H9 (cell line): ENCODE measurements at regions not wholly inside any gene's neighbourhood (a gene's known extent, or its start where the extent isn't known, plus 50 kb on each side); places are given as distances from the start of the nearest gene placed in this dataset.

Experiments
- DNase-seq: peaks from one replicate; pipeline ENCODE4 v3.0.0-alpha.2; 2017
- H2AFZ ChIP-seq: one replicate; pipeline ENCODE4 v1.6.1; 2013; ENCODE audit warnings: mild to moderate bottlenecking, low read length, control low read depth, moderate library complexity
- H2AK5ac ChIP-seq: 2 replicates; pipeline ENCODE4 v1.6.1; 2013; ENCODE audit warnings: low read length, control low read depth, mixed read lengths; ENCODE audit not compliant: insufficient read length
- H2BK120ac ChIP-seq: one replicate; pipeline ENCODE4 v1.6.1; 2013; ENCODE audit warnings: low read depth, mild to moderate bottlenecking, low read length, control low read depth, inconsistent platforms; ENCODE audit not compliant: poor library complexity, severe bottlenecking
- H2BK12ac ChIP-seq: 2 replicates; pipeline ENCODE4 v1.6.1; 2013; ENCODE audit warnings: low read length, control low read depth, mixed read lengths, low read depth; ENCODE audit not compliant: insufficient read length
- H2BK15ac ChIP-seq: 2 replicates; pipeline ENCODE4 v1.6.1; 2013; ENCODE audit warnings: low read depth, low read length, control low read depth
- H2BK20ac ChIP-seq: one replicate; pipeline ENCODE4 v1.6.1; 2013; ENCODE audit warnings: low read depth, mild to moderate bottlenecking, low read length, control low read depth, inconsistent platforms; ENCODE audit not compliant: poor library complexity, severe bottlenecking
- H2BK5ac ChIP-seq: 2 replicates; pipeline ENCODE4 v1.6.1; 2013; ENCODE audit warnings: low read length, control low read depth, mixed read lengths; ENCODE audit not compliant: insufficient read length
- H3K14ac ChIP-seq: 2 replicates; pipeline ENCODE4 v1.6.1; 2013; ENCODE audit warnings: low read length, control low read depth; ENCODE audit not compliant: insufficient read depth
- H3K18ac ChIP-seq: 2 replicates; pipeline ENCODE4 v1.6.1; 2013; ENCODE audit warnings: low read depth, mild to moderate bottlenecking, mixed read lengths, low read length, control low read depth; ENCODE audit not compliant: insufficient read length
- H3K23ac ChIP-seq: 2 replicates; pipeline ENCODE4 v1.6.1; 2013; ENCODE audit warnings: low read length, control low read depth, mixed read lengths, low read depth; ENCODE audit not compliant: insufficient read length
- H3K23me2 ChIP-seq: 2 replicates; pipeline ENCODE4 v1.6.1; 2013; ENCODE audit warnings: low read depth, mild to moderate bottlenecking, mixed read lengths, low read length, control low read depth; ENCODE audit not compliant: insufficient read length, poor library complexity, severe bottlenecking
- H3K27ac ChIP-seq: 2 replicates; pipeline ENCODE4 v1.5.1; 2013; ENCODE audit warnings: low read length, control low read depth, mixed read lengths, low read depth; ENCODE audit not compliant: insufficient read length
- H3K27me3 ChIP-seq: 2 replicates; pipeline ENCODE4 v1.6.1; 2013; ENCODE audit warnings: low read length, control low read depth, inconsistent platforms; ENCODE audit not compliant: insufficient read depth
- H3K4ac ChIP-seq: 2 replicates; pipeline ENCODE4 v1.6.1; 2013; ENCODE audit warnings: low read depth, mild to moderate bottlenecking, control low read depth, inconsistent platforms, low read length, moderate library complexity
- H3K4me1 ChIP-seq: 2 replicates; pipeline ENCODE4 v1.6.1; 2013; ENCODE audit warnings: low read length, control low read depth, inconsistent platforms; ENCODE audit not compliant: insufficient read depth
- H3K4me2 ChIP-seq: 2 replicates; pipeline ENCODE4 v1.6.1; 2013; ENCODE audit warnings: low read length, control low read depth, mixed read lengths; ENCODE audit not compliant: insufficient read length, insufficient read depth
- H3K56ac ChIP-seq: 2 replicates; pipeline ENCODE4 v1.6.1; 2013; ENCODE audit warnings: low read depth, mild to moderate bottlenecking, mixed read lengths, low read length, control low read depth; ENCODE audit not compliant: insufficient read length
- H3K79me1 ChIP-seq: 2 replicates; pipeline ENCODE4 v1.6.1; 2013; ENCODE audit warnings: low read depth, mild to moderate bottlenecking, moderate library complexity, low read length, control low read depth, inconsistent platforms; ENCODE audit not compliant: insufficient read depth, poor library complexity, severe bottlenecking
- H3K79me2 ChIP-seq: 2 replicates; pipeline ENCODE4 v1.6.1; 2013; ENCODE audit warnings: low read length, control low read depth, inconsistent platforms; ENCODE audit not compliant: insufficient read depth
- H3K9ac ChIP-seq: 2 replicates; pipeline ENCODE4 v1.6.1; 2013; ENCODE audit warnings: low read length, control low read depth, mixed read lengths; ENCODE audit not compliant: insufficient read length; ENCODE audit errors: extremely low read depth
- H3K9me3 ChIP-seq: one replicate; pipeline ENCODE4 v1.6.1; 2013; ENCODE audit warnings: low read depth, low read length, inconsistent platforms; ENCODE audit not compliant: control insufficient read depth
- H3T11ph ChIP-seq: one replicate; pipeline ENCODE4 v1.6.1; 2013; ENCODE audit warnings: mild to moderate bottlenecking, low read length, control low read depth, inconsistent platforms
- H4K20me1 ChIP-seq: one replicate; pipeline ENCODE4 v1.6.1; 2013; ENCODE audit not compliant: control insufficient read depth, insufficient read length, insufficient read depth
- H4K5ac ChIP-seq: 2 replicates; pipeline ENCODE4 v1.6.1; 2013; ENCODE audit warnings: low read depth, mild to moderate bottlenecking, mixed read lengths, low read length, control low read depth; ENCODE audit not compliant: insufficient read length
- H4K8ac ChIP-seq: replicated peaks from 2 replicates; pipeline ENCODE4 v1.6.1; 2013; ENCODE audit warnings: low read length, control low read depth, mixed read lengths, low read depth; ENCODE audit not compliant: insufficient read length
- H4K91ac ChIP-seq: 2 replicates; pipeline ENCODE4 v1.6.1; 2013; ENCODE audit warnings: low read depth, mild to moderate bottlenecking, moderate library complexity, mixed read lengths, low read length, control low read depth; ENCODE audit not compliant: insufficient read length
- H3K27ac Mint-ChIP-seq, 3 experiments: 2 replicates in 2 of 3; 3 replicates in 1 of 3; pipeline ENCODE4 v1.8.0; 2020 to 2021; ENCODE audit warnings: mixed read lengths in 3 of 3, mild to moderate bottlenecking in 1 of 3, moderate library complexity in 1 of 3
- H3K27me3 Mint-ChIP-seq: 2 replicates; pipeline ENCODE4 v1.8.0; 2021; ENCODE audit warnings: low read depth, mild to moderate bottlenecking, moderate library complexity, mixed read lengths
- H3K36me3 Mint-ChIP-seq, 3 experiments: 2 replicates in 2 of 3; 3 replicates in 1 of 3; pipeline ENCODE4 v1.8.0; 2020 to 2021; ENCODE audit warnings: low read depth in 3 of 3, mixed read lengths in 3 of 3; ENCODE audit not compliant: insufficient read depth in 1 of 3
- H3K4me1 Mint-ChIP-seq, 2 experiments: 2 replicates each; pipeline ENCODE4 v1.8.0; 2020; ENCODE audit warnings: mixed read lengths in 2 of 2
- H3K4me3 Mint-ChIP-seq, 2 experiments: 2 replicates in 1 of 2; 3 replicates in 1 of 2; pipeline ENCODE4 v1.8.0; 2020 to 2021; ENCODE audit warnings: mild to moderate bottlenecking in 2 of 2, mixed read lengths in 2 of 2, moderate library complexity in 1 of 2
- H3K9me3 Mint-ChIP-seq, 2 experiments: 2 replicates in 1 of 2; 3 replicates in 1 of 2; pipeline ENCODE4 v1.8.0; 2020; ENCODE audit warnings: mild to moderate bottlenecking in 2 of 2, mixed read lengths in 2 of 2, moderate library complexity in 1 of 2
- WGBS: extraction: QIAGEN DNeasy Blood & Tissue Kit; methylation state at CpG from one replicate; pipeline ENCODE4 v1.1.7; 2013; ENCODE audit warnings: missing lambda C conversion rate, low lambda C conversion rate, mixed read lengths; ENCODE audit not compliant: insufficient read length; ENCODE audit errors: extremely low coverage; 5-methylcytosine and 5-hydroxymethylcytosine counted together
- TF ChIP-seq, protein P1 (sequence below): fragments of 200-600 bp; sonication (generic); conservative IDR thresholded peaks from 3 replicates; pipeline ENCODE4 v1.8.0; 2021; ENCODE audit warnings: antibody characterized with exemption, mild to moderate bottlenecking

GRCh38 chr1:68953311-68953710, 456.4 kb upstream of the DEPDC1 start:
- no peak overlapping the region for H3K27ac Mint-ChIP-seq

More at GRCh38 chr1:68953311-68953710, 456.4 kb upstream of the DEPDC1 start:
- H3K9ac ChIP-seq, result no peak overlapping the region
- no peak overlapping the region for H2BK12ac ChIP-seq
- no peak overlapping the region for H2AK5ac ChIP-seq
- H2BK5ac ChIP-seq, result no peak overlapping the region
- no peak overlapping the region for H3K18ac ChIP-seq
- H4K8ac ChIP-seq, result no peak overlapping the region
- no peaks in the 10 kb centered on the region; the same call in 1 of the 2 replicates for H3K4me1 ChIP-seq
- H4K5ac ChIP-seq, result no peak overlapping the region
- H3K23ac ChIP-seq, result no peak overlapping the region
- H3K23me2 ChIP-seq, result no peaks in the 10 kb centered on the region
- H2BK20ac ChIP-seq, result no peak overlapping the region
- H3K27me3 Mint-ChIP-seq, result no peaks in the 10 kb centered on the region
- no peak overlapping the region for H3K4me3 Mint-ChIP-seq
- no peak overlapping the region for H2BK15ac ChIP-seq
- H3K4me1 Mint-ChIP-seq, result peaks cover 8 to 12% of the 10 kb centered on the region in 2 experiments
- no peak overlapping the region for H2BK120ac ChIP-seq
- no peak overlapping the region for H3T11ph ChIP-seq
- H4K91ac ChIP-seq, result no peak overlapping the region
- no peaks in the 10 kb centered on the region for H3K79me1 ChIP-seq
- DNase-seq, result no peak
- H3K36me3 Mint-ChIP-seq, result no peaks in the 10 kb centered on the region
- no peak overlapping the region for H3K27ac ChIP-seq
- H3K27me3 ChIP-seq, result no peaks in the 10 kb centered on the region
- no peak overlapping the region for H3K14ac ChIP-seq
- TF ChIP-seq, protein P1, sequence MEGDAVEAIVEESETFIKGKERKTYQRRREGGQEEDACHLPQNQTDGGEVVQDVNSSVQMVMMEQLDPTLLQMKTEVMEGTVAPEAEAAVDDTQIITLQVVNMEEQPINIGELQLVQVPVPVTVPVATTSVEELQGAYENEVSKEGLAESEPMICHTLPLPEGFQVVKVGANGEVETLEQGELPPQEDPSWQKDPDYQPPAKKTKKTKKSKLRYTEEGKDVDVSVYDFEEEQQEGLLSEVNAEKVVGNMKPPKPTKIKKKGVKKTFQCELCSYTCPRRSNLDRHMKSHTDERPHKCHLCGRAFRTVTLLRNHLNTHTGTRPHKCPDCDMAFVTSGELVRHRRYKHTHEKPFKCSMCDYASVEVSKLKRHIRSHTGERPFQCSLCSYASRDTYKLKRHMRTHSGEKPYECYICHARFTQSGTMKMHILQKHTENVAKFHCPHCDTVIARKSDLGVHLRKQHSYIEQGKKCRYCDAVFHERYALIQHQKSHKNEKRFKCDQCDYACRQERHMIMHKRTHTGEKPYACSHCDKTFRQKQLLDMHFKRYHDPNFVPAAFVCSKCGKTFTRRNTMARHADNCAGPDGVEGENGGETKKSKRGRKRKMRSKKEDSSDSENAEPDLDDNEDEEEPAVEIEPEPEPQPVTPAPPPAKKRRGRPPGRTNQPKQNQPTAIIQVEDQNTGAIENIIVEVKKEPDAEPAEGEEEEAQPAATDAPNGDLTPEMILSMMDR, result no peak
- no peak overlapping the region for H2AFZ ChIP-seq
- no peak overlapping the region for H3K4ac ChIP-seq
- no peaks in the 10 kb centered on the region for H3K9me3 Mint-ChIP-seq
- no peaks in the 10 kb centered on the region for H3K79me2 ChIP-seq
- WGBS, result no CpG with 5 or more reads among the region's 1 CpG
- H3K56ac ChIP-seq, result no peak overlapping the region
- no peaks in the 10 kb centered on the region for H3K9me3 ChIP-seq
- H3K4me2 ChIP-seq, result no peak overlapping the region
- H4K20me1 ChIP-seq, result no peaks in the 10 kb centered on the region
